SK-N-SH (cell line): ENCODE measurements at regions not wholly inside any gene's neighbourhood (a gene's known extent, or its start where the extent isn't known, plus 50 kb on each side); places are given as distances from the start of the nearest gene placed in this dataset.

Experiments used
- CTCF ChIA-PET: fragments of 300-600, 350-600 bp; formaldehyde crosslinking; extraction: SDS; loops from one replicate; lab custom pipeline; 2021; lab: Yijun Ruan, JAX
- POLR2A ChIA-PET: fragments of 350-600 bp; sonication (Branson Sonifier 250); formaldehyde crosslinking; extraction: SDS; loops from one replicate; lab custom pipeline; 2020; ENCODE audit warnings: antibody characterized with exemption, inconsistent platforms; lab: Yijun Ruan, JAX
- DNase-seq: peaks from one replicate; pipeline ENCODE4 v3.0.0; 2012
- H2AFZ ChIP-seq: fragments of 200-600 bp; sonication (generic); 2 replicates; pipeline ENCODE4 v1.8.1; 2016; ENCODE audit warnings: antibody characterized with exemption, mild to moderate bottlenecking, low read depth
- H3F3A ChIP-seq: fragments of 200-600 bp; sonication (generic); replicated peaks from 2 replicates; pipeline ENCODE3; 2016; ENCODE audit warnings: antibody characterized with exemption, mild to moderate bottlenecking; ENCODE audit not compliant: insufficient read depth
- H3K27ac ChIP-seq, 2 experiments: fragments of 200-500 bp in 1 of 2; fragments of 200-600 bp in 1 of 2; sonication (Bioruptor generic) in 1 of 2; sonication (generic), shearing (Covaris generic) in 1 of 2; 2 replicates each; pipeline versions ENCODE4 v1.5.1 to v1.6.1; 2014 to 2016; ENCODE audit warnings: low read depth in 2 of 2, inconsistent platforms in 1 of 2, low read length in 1 of 2, mild to moderate bottlenecking in 1 of 2, mixed read lengths in 1 of 2
- H3K27me3 ChIP-seq: fragments of 200-600 bp; sonication (generic), shearing (Covaris generic); 2 replicates; pipeline ENCODE4 v1.6.1; 2016; ENCODE audit warnings: mixed run types; ENCODE audit not compliant: insufficient read depth
- H3K36me3 ChIP-seq, 2 experiments: fragments of 200-500 bp in 1 of 2; fragments of 200-600 bp in 1 of 2; sonication (Bioruptor generic) in 1 of 2; sonication (generic) in 1 of 2; replicated peaks in 1 of 2; 2 replicates each; pipeline versions ENCODE3 to v1.5.1; 2014 to 2016; ENCODE audit warnings: low read length in 1 of 2, mild to moderate bottlenecking in 1 of 2; ENCODE audit not compliant: insufficient read depth in 2 of 2, control insufficient read depth in 1 of 2
- H3K4me1 ChIP-seq, 2 experiments: fragments of 200-500 bp in 1 of 2; fragments of 200-600 bp in 1 of 2; sonication (Bioruptor generic) in 1 of 2; sonication (generic), shearing (Covaris generic) in 1 of 2; 2 replicates each; pipeline versions ENCODE4 v1.5.1 to v1.6.1; 2014 to 2016; ENCODE audit warnings: low read depth in 1 of 2, low read length in 1 of 2, mixed run types in 1 of 2; ENCODE audit not compliant: insufficient read depth in 2 of 2, control insufficient read depth in 1 of 2
- H3K4me2 ChIP-seq: fragments of 200-600 bp; sonication (generic), shearing (Covaris generic); 2 replicates; pipeline ENCODE4 v1.6.1; 2017; ENCODE audit warnings: mixed run types
- H3K4me3 ChIP-seq, 2 experiments: fragments of 200-500 bp in 1 of 2; fragments of 200-600 bp in 1 of 2; sonication (Bioruptor generic) in 1 of 2; sonication (generic), shearing (Covaris generic) in 1 of 2; 2 replicates each; pipeline versions ENCODE4 v1.5.1 to v1.8.1; 2014 to 2016; ENCODE audit warnings: low read depth in 2 of 2, inconsistent platforms in 1 of 2, low read length in 1 of 2, mild to moderate bottlenecking in 1 of 2, mixed read lengths in 1 of 2, moderate library complexity in 1 of 2
- H3K79me2 ChIP-seq: fragments of 200-600 bp; sonication (generic); 2 replicates; pipeline ENCODE4 v1.8.1; 2017; ENCODE audit warnings: mild to moderate bottlenecking; ENCODE audit not compliant: insufficient read depth
- H3K9ac ChIP-seq: fragments of 200-600 bp; sonication (generic); 2 replicates; pipeline ENCODE4 v1.6.1; 2017; ENCODE audit warnings: mixed run types
- H3K9me2 ChIP-seq: fragments of 200-600 bp; sonication (generic); 2 replicates; pipeline ENCODE4 v1.6.1; 2017; ENCODE audit warnings: mixed run types
- H3K9me3 ChIP-seq: fragments of 200-600 bp; sonication (generic); 2 replicates; pipeline ENCODE4 v1.6.1; 2017; ENCODE audit warnings: mixed run types, mild to moderate bottlenecking, moderate library complexity
- H4K20me1 ChIP-seq: fragments of 200-600 bp; sonication (generic); 2 replicates; pipeline ENCODE4 v1.6.1; 2017; ENCODE audit warnings: mild to moderate bottlenecking, mixed run types; ENCODE audit not compliant: insufficient read depth
- ELF1 ChIP-seq: IDR thresholded peaks from 2 replicates; pipeline ENCODE4 v1.4.0; 2012
- EP300 ChIP-seq, 2 experiments: IDR thresholded peaks; 2 replicates each; pipeline versions ENCODE4 v1.4.0 to v1.6.1; 2012; ENCODE audit warnings: borderline replicate concordance in 1 of 2, low read depth in 1 of 2, low read length in 1 of 2
- FOXJ3 ChIP-seq: sonication (generic); formaldehyde crosslinking; IDR thresholded peaks from 2 replicates; pipeline ENCODE4 v1.5.1; 2020; ENCODE audit warnings: mild to moderate bottlenecking, missing genetic modification reagents
- FOXM1 ChIP-seq: IDR thresholded peaks from 2 replicates; pipeline ENCODE4 v1.4.0; 2012; ENCODE audit warnings: low read depth, mild to moderate bottlenecking
- GABPA ChIP-seq: IDR thresholded peaks from 2 replicates; pipeline ENCODE4 v1.4.0; 2012; ENCODE audit warnings: low read depth, mild to moderate bottlenecking
- JUND ChIP-seq: IDR thresholded peaks from 2 replicates; pipeline ENCODE4 v1.4.0; 2012
- MEF2A ChIP-seq: IDR thresholded peaks from 2 replicates; pipeline ENCODE4 v1.4.0; 2012; ENCODE audit warnings: low read depth, borderline replicate concordance
- MXI1 ChIP-seq: IDR thresholded peaks from 2 replicates; pipeline ENCODE4 v1.6.1; 2012; ENCODE audit warnings: mild to moderate bottlenecking, low read depth, low read length, improper control_type of control experiment
- RFX5 ChIP-seq: IDR thresholded peaks from 2 replicates; pipeline ENCODE4 v1.6.1; 2012; ENCODE audit warnings: mild to moderate bottlenecking, improper control_type of control experiment, low read length
- RXRA ChIP-seq: IDR thresholded peaks from 2 replicates; pipeline ENCODE4 v1.4.0; 2012; ENCODE audit warnings: low read depth, mild to moderate bottlenecking, borderline replicate concordance
- SIN3A ChIP-seq: IDR thresholded peaks from 2 replicates; pipeline ENCODE4 v1.6.1; 2012; ENCODE audit warnings: low read depth, mild to moderate bottlenecking, low read length, moderate library complexity, borderline replicate concordance
- SMC3 ChIP-seq: IDR thresholded peaks from 2 replicates; pipeline ENCODE4 v1.6.1; 2012; ENCODE audit warnings: low read depth, low read length, improper control_type of control experiment
- TEAD4 ChIP-seq: IDR thresholded peaks from 2 replicates; pipeline ENCODE4 v1.4.0; 2012; ENCODE audit warnings: mild to moderate bottlenecking, borderline replicate concordance; ENCODE audit not compliant: insufficient read depth
- YY1 ChIP-seq: IDR thresholded peaks from 2 replicates; pipeline ENCODE4 v1.4.0; 2012; ENCODE audit warnings: low read depth, mild to moderate bottlenecking
- WGBS: methylation state at CpG from one replicate; pipeline ENCODE4 v1.1.6; 2017; ENCODE audit warnings: low lambda C conversion rate; 5-methylcytosine and 5-hydroxymethylcytosine counted together
- TF ChIP-seq, protein P1 (sequence below): fragments of 150-350 bp; IDR thresholded peaks from 2 replicates; pipeline ENCODE4 v1.6.1; 2017; ENCODE audit warnings: antibody characterized with exemption, low read length, low read depth, borderline replicate concordance
- TF ChIP-seq, protein P2 (sequence below): IDR thresholded peaks from 2 replicates; pipeline ENCODE4 v1.4.0; 2012; ENCODE audit warnings: low read depth, borderline replicate concordance

DNA sequence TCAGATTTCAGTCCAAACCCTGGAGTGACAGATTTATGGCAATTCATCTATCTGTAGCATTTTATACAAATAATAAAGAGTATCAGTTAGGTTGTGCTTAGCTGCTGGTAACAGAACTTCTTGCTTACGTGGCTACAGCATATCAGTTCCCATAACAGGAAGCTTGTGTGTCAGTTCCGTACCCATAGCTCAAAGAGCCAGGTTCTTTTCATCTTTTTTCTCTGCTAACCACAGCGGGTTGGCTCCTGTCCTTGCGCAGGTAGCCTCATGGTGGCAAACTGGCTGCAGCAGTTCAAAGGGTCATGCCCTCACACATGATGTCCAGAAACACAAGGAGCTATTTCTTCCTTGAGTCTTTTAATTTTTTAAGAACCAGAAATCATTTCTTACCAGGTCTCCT is 1041.8 kb downstream of the GATA3 start:
- no peak overlapping the region for H3K9ac ChIP-seq
- 64% methylated on average over 4 of the region's 4 CpGs for WGBS
- H3K4me1 ChIP-seq = peaks cover 0 to 5% of the 10 kb centered on the region in 2 experiments; a peak in 2 of 4 replicates
- no peak overlapping the region for H3K27ac ChIP-seq
- no peaks in the 10 kb centered on the region for H3K9me3 ChIP-seq
- no peaks in the 10 kb centered on the region for H3K27me3 ChIP-seq
- no peaks in the 10 kb centered on the region for H3F3A ChIP-seq
- DNase-seq = no peak
- POLR2A ChIA-PET = no interaction called here
- H2AFZ ChIP-seq = no peak overlapping the region
- no peak overlapping the region for H3K4me3 ChIP-seq
- H4K20me1 ChIP-seq = no peaks in the 10 kb centered on the region
- TF ChIP-seq MXI1 (no peak), FOXJ3 (CRISPR knock-in tag) (no peak)
- TF ChIP-seq, all 33 proteins: peak for 0
- CTCF ChIA-PET = interaction anchor here (0.7 to 1.7 kb wide), 5 partner anchors 15 to 1373 kb away, joined by 3 to 4 read pairs (median 3); no protein-coding TSS in a partner anchor
- H3K4me2 ChIP-seq = no peak overlapping the region
- H3K9me2 ChIP-seq = no peaks in the 10 kb centered on the region
- H3K36me3 ChIP-seq = no peaks in the 10 kb centered on the region
- no peaks in the 10 kb centered on the region for H3K79me2 ChIP-seq

DNA sequence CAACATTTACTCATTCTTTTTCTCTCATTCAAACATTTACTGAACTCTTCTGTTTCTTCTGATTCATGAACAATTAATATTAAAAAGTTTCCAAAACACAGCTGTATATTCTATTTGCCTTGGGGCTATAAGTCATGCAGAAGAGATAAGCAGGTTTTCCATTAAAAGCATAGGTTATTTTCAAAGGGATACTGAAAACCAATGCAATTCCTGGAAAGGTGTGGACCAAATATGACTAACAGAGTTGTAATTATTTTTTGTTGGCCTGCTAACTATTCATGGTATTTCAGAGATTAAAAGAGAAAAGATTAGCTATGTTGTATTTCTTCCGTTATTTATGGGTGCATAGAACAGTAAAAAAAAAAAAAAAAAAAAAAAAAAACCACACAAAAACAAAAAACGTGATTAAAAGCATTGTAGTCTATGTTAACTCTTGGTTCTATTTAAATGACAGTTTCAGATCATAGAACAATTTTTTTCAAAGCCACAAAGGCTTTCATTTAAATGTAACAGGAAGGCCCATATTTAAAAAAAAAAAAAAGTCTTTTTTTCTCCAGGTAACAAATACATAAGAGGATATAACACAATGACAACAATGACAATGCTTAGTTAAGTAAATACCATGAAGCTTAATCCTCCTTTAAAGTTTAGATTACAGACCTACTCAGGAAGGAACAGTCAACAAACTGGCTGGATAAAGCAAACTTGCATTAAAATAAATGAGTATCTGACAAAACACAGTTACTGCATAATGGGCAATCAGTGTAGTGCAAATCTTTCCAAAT is 1042.9 kb downstream of the GATA3 start:
- CTCF ChIA-PET = interaction anchor here (0.6 to 1.7 kb wide), 4 partner anchors 12 to 1863 kb away, joined by 3 to 4 read pairs (median 3); no protein-coding TSS in a partner anchor
- H3K9ac ChIP-seq = no peak overlapping the region
- H3K36me3 ChIP-seq = no peaks in the 10 kb centered on the region
- TF ChIP-seq MXI1 = no peak
- TF ChIP-seq JUND = no peak
- no peak for TF ChIP-seq SIN3A
- TF ChIP-seq RFX5 = no peak
- no peak for TF ChIP-seq GABPA
- no peak for TF ChIP-seq MEF2A
- TF ChIP-seq TEAD4 = no peak
- no peak for TF ChIP-seq EP300 (IDR thresholded peaks at IDR 0.05; ENCODE audit: borderline replicate concordance in 1 of 2, low read depth in 1 of 2, low read length in 1 of 2)
- no peak for DNase-seq
- H3K9me3 ChIP-seq = no peaks in the 10 kb centered on the region
- H3K27ac ChIP-seq = no peak overlapping the region
- H3K27me3 ChIP-seq = no peaks in the 10 kb centered on the region
- H3K4me1 ChIP-seq = peaks cover 0 to 5% of the 10 kb centered on the region in 2 experiments; a peak in 2 of 4 replicates
- no peak overlapping the region for H3K4me3 ChIP-seq
- no peak overlapping the region for H3K4me2 ChIP-seq
- H3F3A ChIP-seq = no peaks in the 10 kb centered on the region
- no peaks in the 10 kb centered on the region for H3K79me2 ChIP-seq
- POLR2A ChIA-PET = no interaction called here
- WGBS = 36% methylated on average over 2 of the region's 2 CpGs
- H3K9me2 ChIP-seq = no peaks in the 10 kb centered on the region
- H2AFZ ChIP-seq = no peak overlapping the region
- no peaks in the 10 kb centered on the region for H4K20me1 ChIP-seq

DNA sequence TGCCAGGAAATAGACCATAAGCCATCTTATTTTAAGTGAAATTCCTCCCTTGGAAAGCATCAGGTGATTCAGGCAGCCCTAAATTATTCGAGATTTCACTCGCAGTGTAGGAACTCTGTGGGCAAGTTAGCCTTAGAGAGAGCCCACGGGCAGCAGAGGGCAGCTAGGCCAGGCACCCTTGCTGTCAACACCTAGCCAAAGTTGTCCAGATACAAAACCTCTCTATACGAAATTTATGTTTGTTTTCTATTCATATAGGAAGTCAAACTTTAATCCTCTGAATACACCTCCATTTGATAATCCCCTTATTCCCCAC is 1043.5 kb downstream of the GATA3 start:
- TF ChIP-seq SMC3 (no peak), RFX5 (no peak), ELF1 (no peak), RXRA (no peak), JUND (no peak), EP300 (IDR thresholded peaks at IDR 0.05; ENCODE audit: borderline replicate concordance in 1 of 2, low read depth in 1 of 2, low read length in 1 of 2) (no peak), YY1 (no peak), FOXM1 (no peak)
- TF ChIP-seq, protein P1, sequence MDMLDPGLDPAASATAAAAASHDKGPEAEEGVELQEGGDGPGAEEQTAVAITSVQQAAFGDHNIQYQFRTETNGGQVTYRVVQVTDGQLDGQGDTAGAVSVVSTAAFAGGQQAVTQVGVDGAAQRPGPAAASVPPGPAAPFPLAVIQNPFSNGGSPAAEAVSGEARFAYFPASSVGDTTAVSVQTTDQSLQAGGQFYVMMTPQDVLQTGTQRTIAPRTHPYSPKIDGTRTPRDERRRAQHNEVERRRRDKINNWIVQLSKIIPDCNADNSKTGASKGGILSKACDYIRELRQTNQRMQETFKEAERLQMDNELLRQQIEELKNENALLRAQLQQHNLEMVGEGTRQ = no peak
- TF ChIP-seq, protein P2, sequence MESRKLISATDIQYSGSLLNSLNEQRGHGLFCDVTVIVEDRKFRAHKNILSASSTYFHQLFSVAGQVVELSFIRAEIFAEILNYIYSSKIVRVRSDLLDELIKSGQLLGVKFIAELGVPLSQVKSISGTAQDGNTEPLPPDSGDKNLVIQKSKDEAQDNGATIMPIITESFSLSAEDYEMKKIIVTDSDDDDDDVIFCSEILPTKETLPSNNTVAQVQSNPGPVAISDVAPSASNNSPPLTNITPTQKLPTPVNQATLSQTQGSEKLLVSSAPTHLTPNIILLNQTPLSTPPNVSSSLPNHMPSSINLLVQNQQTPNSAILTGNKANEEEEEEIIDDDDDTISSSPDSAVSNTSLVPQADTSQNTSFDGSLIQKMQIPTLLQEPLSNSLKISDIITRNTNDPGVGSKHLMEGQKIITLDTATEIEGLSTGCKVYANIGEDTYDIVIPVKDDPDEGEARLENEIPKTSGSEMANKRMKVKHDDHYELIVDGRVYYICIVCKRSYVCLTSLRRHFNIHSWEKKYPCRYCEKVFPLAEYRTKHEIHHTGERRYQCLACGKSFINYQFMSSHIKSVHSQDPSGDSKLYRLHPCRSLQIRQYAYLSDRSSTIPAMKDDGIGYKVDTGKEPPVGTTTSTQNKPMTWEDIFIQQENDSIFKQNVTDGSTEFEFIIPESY = no peak
- Histone ChIP-seq H3K4me2 (no peak overlapping the region), H3F3A (no peaks in the 10 kb centered on the region), H3K27me3 (no peaks in the 10 kb centered on the region), H3K4me1 (peaks cover 0 to 5% of the 10 kb centered on the region in 2 experiments; a peak in 2 of 4 replicates), H3K79me2 (no peaks in the 10 kb centered on the region), H3K36me3 (no peaks in the 10 kb centered on the region), H3K9ac (no peak overlapping the region), H4K20me1 (no peaks in the 10 kb centered on the region), H3K27ac (no peak overlapping the region), H3K4me3 (no peak overlapping the region), H3K9me3 (no peaks in the 10 kb centered on the region), H2AFZ (no peak overlapping the region), H3K9me2 (no peaks in the 10 kb centered on the region)
- ChIA-PET CTCF (interaction anchor here (0.6 to 0.7 kb wide), 3 partner anchors 12 to 1863 kb away, joined by 3 to 4 read pairs (median 3); no protein-coding TSS in a partner anchor), POLR2A (no interaction called here)
- WGBS = 66% methylated on average over 4 of the region's 4 CpGs
- DNase-seq = no peak
